ENCODE measurements at regions not wholly inside any gene's neighbourhood (a gene's known extent, or its start where the extent isn't known, plus 50 kb on each side); places are given as distances from the start of the nearest gene placed in this dataset.

DNA sequence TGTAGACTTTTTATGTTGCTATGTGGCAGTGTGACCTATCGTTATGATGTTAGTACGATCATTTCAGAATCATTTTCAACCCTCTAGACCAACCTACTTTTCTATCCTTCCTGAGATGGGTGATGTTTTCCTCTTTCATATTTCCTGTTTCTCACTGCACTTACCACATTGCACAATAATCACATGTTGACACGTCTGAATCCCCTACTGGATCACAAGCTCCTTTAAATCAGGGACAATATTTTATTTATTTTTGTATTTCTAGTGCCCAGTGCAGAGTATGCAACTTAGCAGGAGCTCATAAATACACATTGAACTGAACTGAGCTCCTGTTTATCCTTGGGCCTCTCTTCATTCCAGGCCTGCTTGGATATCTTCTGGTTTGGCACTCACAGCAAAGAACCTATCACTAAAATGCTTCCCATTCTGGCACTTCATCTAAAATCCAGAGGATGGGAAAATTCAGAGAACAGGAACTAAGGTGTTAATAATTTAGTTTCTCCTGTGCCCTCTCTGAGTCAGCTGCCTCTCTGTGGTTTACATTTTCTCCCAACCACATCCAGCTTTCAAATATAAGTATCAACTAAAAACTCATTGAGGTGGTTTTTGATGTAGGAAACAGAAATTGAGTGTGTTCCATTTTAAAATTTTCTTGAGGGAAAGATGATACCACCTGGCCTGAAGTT lies 69.4 kb upstream of the DYRK2 start:
- H3K4me1 ChIP-seq (ENCODE audit: control insufficient read depth, insufficient read depth, low read length), result no peaks in the 10 kb centered on the region
- no peak for DNase-seq (ENCODE audit: low read depth, low spot score)
- H3K36me3 ChIP-seq (ENCODE audit: control insufficient read depth, insufficient read depth, low read length), result no peaks in the 10 kb centered on the region
- no peaks in the 10 kb centered on the region for H3K27me3 ChIP-seq (ENCODE audit: control insufficient read depth, insufficient read depth, low read length)
- no peak overlapping the region for H3K27ac ChIP-seq (ENCODE audit: low read length)
- no peak overlapping the region for H3K4me3 ChIP-seq (ENCODE audit: low read length)
- H3K9me3 ChIP-seq (ENCODE audit: control insufficient read depth, insufficient read depth, low read length), result no peaks in the 10 kb centered on the region
- no CpG with 5 or more reads among the region's 3 CpGs for WGBS (ENCODE audit: insufficient coverage, insufficient read length)

DNA sequence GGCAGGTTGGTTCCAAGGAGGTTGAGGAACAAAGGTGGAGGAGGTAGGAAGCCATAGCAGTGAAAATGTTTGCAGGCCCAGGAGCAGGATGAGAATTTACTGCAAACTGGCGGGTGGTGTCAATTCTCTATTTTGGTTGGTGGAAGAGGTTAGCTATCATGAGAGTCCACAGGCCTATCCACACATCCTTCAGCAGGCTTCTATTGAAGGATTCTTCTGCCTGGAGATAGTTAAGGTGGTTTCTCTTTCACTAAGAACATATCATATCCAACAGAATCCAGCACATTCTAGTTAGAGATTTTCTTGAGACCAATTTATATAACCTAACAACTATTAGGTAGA lies 68.9 kb upstream of the DYRK2 start:
- no CpG with 5 or more reads among the region's 1 CpG for WGBS (ENCODE audit: insufficient coverage, insufficient read length)
- Histone ChIP-seq H3K4me1 (ENCODE audit: control insufficient read depth, insufficient read depth, low read length) (no peaks in the 10 kb centered on the region), H3K36me3 (ENCODE audit: control insufficient read depth, insufficient read depth, low read length) (no peaks in the 10 kb centered on the region), H3K27me3 (ENCODE audit: control insufficient read depth, insufficient read depth, low read length) (no peaks in the 10 kb centered on the region), H3K9me3 (ENCODE audit: control insufficient read depth, insufficient read depth, low read length) (no peaks in the 10 kb centered on the region), H3K27ac (ENCODE audit: low read length) (no peak overlapping the region), H3K4me3 (ENCODE audit: low read length) (no peak overlapping the region)
- no peak for DNase-seq (ENCODE audit: low read depth, low spot score)

DNA sequence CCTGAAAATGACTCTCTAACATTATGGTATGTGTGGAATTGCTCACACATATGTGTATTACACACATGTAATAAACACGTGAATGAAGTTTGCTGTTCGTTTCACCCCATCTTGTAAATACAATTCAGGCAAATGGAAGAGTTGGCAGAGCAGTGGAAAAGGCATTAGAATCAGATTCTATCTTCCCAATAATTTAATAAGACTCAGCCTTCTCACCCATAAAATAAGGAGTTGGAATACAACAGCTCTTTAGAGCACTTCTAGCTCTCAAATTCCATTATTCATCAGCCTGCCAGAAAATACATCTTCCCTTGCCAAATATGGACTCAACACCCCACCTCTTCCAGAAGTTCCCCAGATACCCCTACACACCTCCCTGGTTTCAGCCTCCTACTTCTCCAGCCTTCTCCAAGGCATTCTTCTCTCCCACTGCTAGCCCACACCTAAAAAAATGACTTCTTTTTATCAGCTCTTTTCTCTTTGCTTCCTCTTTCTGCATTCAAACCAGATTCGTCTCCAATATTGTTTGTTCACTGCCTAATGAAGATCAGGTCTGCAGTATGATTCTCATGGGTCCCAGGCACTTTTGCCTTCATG lies 66.2 kb upstream of the DYRK2 start:
- Histone ChIP-seq H3K27me3 (ENCODE audit: control insufficient read depth, insufficient read depth, low read length) (no peaks in the 10 kb centered on the region), H3K4me1 (ENCODE audit: control insufficient read depth, insufficient read depth, low read length) (no peaks in the 10 kb centered on the region), H3K27ac (ENCODE audit: low read length) (no peak overlapping the region), H3K9me3 (ENCODE audit: control insufficient read depth, insufficient read depth, low read length) (no peaks in the 10 kb centered on the region), H3K36me3 (ENCODE audit: control insufficient read depth, insufficient read depth, low read length) (no peaks in the 10 kb centered on the region), H3K4me3 (ENCODE audit: low read length) (no peak overlapping the region)
- DNase-seq (ENCODE audit: low read depth, low spot score), result no peak
- WGBS (ENCODE audit: insufficient coverage, insufficient read length), result no CpG with 5 or more reads among the region's 3 CpGs

DNA sequence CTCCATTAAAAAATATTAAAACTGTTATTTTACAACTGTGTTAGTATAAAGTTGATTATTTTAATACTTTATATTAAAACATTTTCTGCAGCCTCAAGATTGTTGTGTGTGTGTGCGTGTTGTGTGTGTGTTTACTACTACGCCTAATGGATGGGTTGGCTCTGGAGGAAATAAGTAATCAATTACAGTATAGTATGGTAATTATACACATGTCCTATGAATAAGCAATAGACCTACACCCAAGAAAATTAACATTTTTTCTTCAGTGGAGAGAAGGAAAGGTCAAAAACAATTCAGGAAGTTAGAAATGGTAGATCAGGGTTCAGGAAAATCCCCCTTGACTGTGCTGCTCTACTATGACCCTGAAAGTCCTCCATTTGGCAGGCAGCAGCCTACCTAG lies 65.7 kb upstream of the DYRK2 start:
- no peaks in the 10 kb centered on the region for H3K4me1 ChIP-seq (ENCODE audit: control insufficient read depth, insufficient read depth, low read length)
- no peaks in the 10 kb centered on the region for H3K36me3 ChIP-seq (ENCODE audit: control insufficient read depth, insufficient read depth, low read length)
- no peaks in the 10 kb centered on the region for H3K9me3 ChIP-seq (ENCODE audit: control insufficient read depth, insufficient read depth, low read length)
- no peak overlapping the region for H3K27ac ChIP-seq (ENCODE audit: low read length)
- DNase-seq (ENCODE audit: low read depth, low spot score), result no peak
- H3K27me3 ChIP-seq (ENCODE audit: control insufficient read depth, insufficient read depth, low read length), result no peaks in the 10 kb centered on the region
- WGBS (ENCODE audit: insufficient coverage, insufficient read length), result no CpG with 5 or more reads among the region's 2 CpGs
- no peak overlapping the region for H3K4me3 ChIP-seq (ENCODE audit: low read length)

DNA sequence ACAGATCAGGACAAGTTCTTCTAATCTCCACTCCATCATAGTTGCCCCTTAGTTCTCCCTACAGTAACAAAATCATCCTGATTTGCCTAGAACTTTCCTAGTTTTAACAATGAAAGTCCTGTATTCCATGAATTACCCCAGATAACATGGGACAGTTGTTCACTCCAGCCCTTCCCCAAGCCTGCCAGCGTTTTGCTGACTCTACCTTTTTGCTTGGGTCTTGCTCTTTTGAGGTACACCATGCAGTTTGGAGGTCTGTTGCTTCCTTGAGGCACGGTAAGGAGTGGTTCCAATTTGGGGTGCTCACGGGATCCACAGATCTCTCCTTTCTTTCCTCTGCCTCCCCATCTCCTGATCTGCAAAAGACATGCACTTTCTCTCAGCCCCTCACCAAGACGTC lies 61.6 kb upstream of the DYRK2 start:
- Histone ChIP-seq H3K9me3 (ENCODE audit: control insufficient read depth, insufficient read depth, low read length) (no peaks in the 10 kb centered on the region), H3K27me3 (ENCODE audit: control insufficient read depth, insufficient read depth, low read length) (no peaks in the 10 kb centered on the region), H3K27ac (ENCODE audit: low read length) (no peak overlapping the region), H3K4me3 (ENCODE audit: low read length) (no peak overlapping the region), H3K4me1 (ENCODE audit: control insufficient read depth, insufficient read depth, low read length) (no peaks in the 10 kb centered on the region), H3K36me3 (ENCODE audit: control insufficient read depth, insufficient read depth, low read length) (no peaks in the 10 kb centered on the region)
- no peak for DNase-seq (ENCODE audit: low read depth, low spot score)
- WGBS (ENCODE audit: insufficient coverage, insufficient read length), result no CpG with 5 or more reads among the region's 4 CpGs

DNA sequence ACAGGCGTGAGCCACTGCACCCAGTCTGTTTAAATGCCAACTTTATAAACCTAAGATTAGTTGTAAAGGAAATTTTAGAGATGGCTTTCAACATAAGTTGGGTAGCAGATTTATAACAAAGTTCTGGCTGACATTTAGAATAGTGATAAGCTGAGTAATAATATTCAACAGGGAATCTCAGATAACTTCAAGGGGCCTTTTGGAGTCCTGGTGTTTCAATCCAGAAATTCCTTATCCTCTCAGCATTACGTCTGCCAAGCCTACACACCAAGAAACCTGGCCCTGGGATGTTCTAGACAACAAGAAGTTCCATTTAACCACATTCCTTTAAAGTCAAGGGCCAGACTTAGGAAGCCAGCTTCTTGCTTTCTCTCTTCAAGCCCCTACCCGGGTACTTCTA lies 59.5 kb upstream of the DYRK2 start:
- WGBS (ENCODE audit: insufficient coverage, insufficient read length), result no CpG with 5 or more reads among the region's 3 CpGs
- Histone ChIP-seq H3K4me1 (ENCODE audit: control insufficient read depth, insufficient read depth, low read length) (no peaks in the 10 kb centered on the region), H3K36me3 (ENCODE audit: control insufficient read depth, insufficient read depth, low read length) (no peaks in the 10 kb centered on the region), H3K4me3 (ENCODE audit: low read length) (no peak overlapping the region), H3K27ac (ENCODE audit: low read length) (no peak overlapping the region), H3K9me3 (ENCODE audit: control insufficient read depth, insufficient read depth, low read length) (no peaks in the 10 kb centered on the region), H3K27me3 (ENCODE audit: control insufficient read depth, insufficient read depth, low read length) (no peaks in the 10 kb centered on the region)
- no peak for DNase-seq (ENCODE audit: low read depth, low spot score)

DNA sequence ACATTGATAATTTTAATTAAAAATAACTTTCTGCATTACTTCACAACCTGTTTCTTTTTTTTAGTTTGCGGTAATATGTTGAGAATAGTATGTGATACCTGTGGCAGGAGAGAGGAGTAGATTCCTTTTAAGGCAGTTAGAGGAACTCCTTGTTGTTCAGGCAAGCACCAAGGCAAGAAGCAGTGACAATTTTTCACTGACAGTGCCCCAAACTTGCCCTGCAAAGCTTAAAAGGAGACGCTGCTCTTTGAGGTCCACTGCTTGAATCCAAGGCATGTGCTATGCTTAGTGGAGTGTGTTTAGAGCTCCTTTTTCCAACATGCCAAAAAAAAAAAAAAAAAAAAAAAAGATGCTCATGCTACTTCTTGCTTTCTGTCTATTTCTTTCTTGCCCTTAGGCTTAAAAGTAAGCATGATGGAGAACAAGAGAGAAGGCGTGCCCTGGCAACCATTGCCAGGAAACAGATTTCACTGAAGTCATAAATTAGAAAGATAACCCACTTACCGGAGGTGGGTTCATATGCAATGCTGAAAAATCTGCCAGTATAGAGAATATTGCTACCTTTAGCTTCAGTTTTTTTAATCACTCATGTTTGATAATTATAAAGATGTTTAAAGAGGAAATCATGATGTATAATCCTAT lies 58.3 kb upstream of the DYRK2 start:
- H3K9me3 ChIP-seq (ENCODE audit: control insufficient read depth, insufficient read depth, low read length), result no peaks in the 10 kb centered on the region

DNA sequence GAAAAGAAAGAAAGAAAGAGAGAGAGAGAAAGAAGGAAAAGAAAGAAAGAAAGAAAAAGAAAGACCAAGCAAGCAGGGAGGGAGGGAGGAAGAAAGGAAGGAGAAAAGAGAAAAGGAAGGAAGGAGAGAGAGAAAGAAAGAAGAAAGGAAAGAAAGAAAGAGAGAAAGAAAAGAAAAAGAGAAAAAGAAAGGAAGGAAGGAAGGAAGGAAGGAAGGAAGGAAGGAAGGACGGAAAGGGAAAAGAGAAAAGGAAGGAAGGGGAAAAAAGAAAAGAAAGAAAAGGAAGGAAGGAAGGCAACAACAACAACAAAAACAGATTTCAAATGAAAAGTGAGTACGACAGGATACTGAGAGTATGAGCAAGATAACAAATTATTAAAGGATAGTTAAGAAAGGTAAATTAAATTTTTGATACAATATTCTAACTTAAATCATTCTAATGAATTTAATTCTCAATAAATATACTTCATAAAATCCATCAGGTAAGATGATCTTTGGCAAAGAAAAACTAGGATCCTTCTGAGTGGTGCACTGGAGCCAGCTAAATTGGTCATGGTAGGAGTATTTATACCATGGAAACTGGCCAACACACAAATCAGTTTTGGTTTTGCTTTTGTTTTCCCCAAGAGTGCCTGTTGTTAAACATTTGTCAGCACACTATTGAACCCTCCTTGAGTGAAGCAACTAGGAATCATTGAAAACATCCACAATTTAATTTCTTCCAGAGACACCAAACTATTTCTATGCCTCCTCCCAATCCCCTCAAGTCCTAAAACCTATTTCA lies 56.1 kb upstream of the DYRK2 start:
- DNase-seq (ENCODE audit: low read depth, low spot score), result no peak

More for the DNA sequence above, 58.3 kb upstream of the DYRK2 start:
- no peak for DNase-seq (ENCODE audit: low read depth, low spot score)
- WGBS (ENCODE audit: insufficient coverage, insufficient read length), result no CpG with 5 or more reads among the region's 4 CpGs
- Histone ChIP-seq H3K4me3 (ENCODE audit: low read length) (no peak overlapping the region), H3K27me3 (ENCODE audit: control insufficient read depth, insufficient read depth, low read length) (no peaks in the 10 kb centered on the region), H3K4me1 (ENCODE audit: control insufficient read depth, insufficient read depth, low read length) (no peaks in the 10 kb centered on the region), H3K27ac (ENCODE audit: low read length) (no peak overlapping the region), H3K36me3 (ENCODE audit: control insufficient read depth, insufficient read depth, low read length) (no peaks in the 10 kb centered on the region)

DNA sequence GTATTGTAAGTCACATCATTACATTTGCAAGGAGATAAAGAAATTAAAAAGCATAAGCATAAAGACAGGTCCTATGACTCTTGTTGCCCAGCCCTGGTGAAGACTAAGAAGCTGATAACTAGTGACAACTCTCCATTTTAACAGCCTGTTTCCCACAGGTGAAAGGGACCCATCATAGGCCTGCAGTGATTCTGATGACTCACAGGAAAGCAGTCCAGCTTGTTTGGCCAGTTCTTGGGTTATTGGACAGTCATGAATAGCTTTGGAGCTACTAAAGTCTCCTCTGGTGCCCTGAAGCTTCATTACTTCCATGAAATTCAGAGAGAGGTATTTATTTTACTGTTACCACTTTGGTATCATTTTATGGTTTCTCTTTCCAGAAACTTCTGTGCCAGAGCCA lies 55.5 kb upstream of the DYRK2 start:
- DNase-seq (ENCODE audit: low read depth, low spot score), result no peak
- Histone ChIP-seq H3K36me3 (ENCODE audit: control insufficient read depth, insufficient read depth, low read length) (no peaks in the 10 kb centered on the region), H3K27ac (ENCODE audit: low read length) (no peak overlapping the region), H3K9me3 (ENCODE audit: control insufficient read depth, insufficient read depth, low read length) (no peaks in the 10 kb centered on the region), H3K4me1 (ENCODE audit: control insufficient read depth, insufficient read depth, low read length) (no peaks in the 10 kb centered on the region), H3K4me3 (ENCODE audit: low read length) (no peak overlapping the region), H3K27me3 (ENCODE audit: control insufficient read depth, insufficient read depth, low read length) (no peaks in the 10 kb centered on the region)

More for the DNA sequence above, 56.1 kb upstream of the DYRK2 start:
- Histone ChIP-seq H3K27ac (ENCODE audit: low read length) (no peak overlapping the region), H3K4me1 (ENCODE audit: control insufficient read depth, insufficient read depth, low read length) (no peaks in the 10 kb centered on the region), H3K27me3 (ENCODE audit: control insufficient read depth, insufficient read depth, low read length) (no peaks in the 10 kb centered on the region), H3K4me3 (ENCODE audit: low read length) (no peak overlapping the region), H3K36me3 (ENCODE audit: control insufficient read depth, insufficient read depth, low read length) (no peaks in the 10 kb centered on the region), H3K9me3 (ENCODE audit: control insufficient read depth, insufficient read depth, low read length) (no peaks in the 10 kb centered on the region)
- no CpG with 5 or more reads among the region's 2 CpGs for WGBS (ENCODE audit: insufficient coverage, insufficient read length)

DNA sequence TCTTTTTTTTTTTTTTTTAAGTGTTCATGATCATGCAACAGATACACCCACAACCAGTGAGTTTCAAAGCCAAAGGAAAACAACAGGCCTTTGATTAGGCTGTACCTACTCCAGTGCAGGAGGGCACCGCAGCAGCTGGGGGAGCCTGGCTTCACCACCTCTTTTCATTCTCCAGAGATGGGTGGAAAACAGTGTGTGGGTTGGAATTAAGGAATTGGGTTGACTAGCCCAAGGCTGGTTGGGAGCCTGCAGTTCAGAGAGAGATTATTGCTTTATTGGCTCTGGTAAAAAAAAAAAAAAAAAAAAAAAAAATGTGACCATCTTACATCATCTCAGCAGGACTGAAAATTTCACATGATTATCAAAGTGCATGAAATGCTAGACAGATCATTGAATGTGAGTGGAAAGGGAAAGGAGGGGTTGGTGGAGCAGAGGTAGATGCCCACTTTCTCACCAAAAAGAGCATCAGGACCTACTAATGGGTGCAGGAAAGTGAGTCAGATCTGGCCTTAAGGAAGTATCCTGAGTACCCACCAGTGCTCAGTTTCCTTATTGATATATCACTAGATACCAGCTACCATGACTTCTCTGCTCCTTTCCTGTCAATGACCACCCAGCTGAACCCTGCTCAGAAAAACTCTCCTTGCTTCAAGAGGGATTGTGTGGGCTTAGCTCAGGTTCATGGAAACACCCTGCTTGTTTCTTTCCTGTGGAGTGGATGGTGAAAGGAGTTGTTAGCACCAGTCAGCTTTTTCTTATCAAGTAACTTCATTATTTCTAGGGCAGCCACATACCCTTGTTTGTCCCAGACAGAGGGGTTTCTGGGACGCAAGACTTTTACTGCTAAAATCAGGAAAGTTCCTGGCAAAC lies 54.8 kb upstream of the DYRK2 start:
- Histone ChIP-seq H3K4me1 (ENCODE audit: control insufficient read depth, insufficient read depth, low read length) (no peaks in the 10 kb centered on the region), H3K36me3 (ENCODE audit: control insufficient read depth, insufficient read depth, low read length) (no peaks in the 10 kb centered on the region), H3K27me3 (ENCODE audit: control insufficient read depth, insufficient read depth, low read length) (no peaks in the 10 kb centered on the region), H3K27ac (ENCODE audit: low read length) (no peak overlapping the region), H3K4me3 (ENCODE audit: low read length) (no peak overlapping the region), H3K9me3 (ENCODE audit: control insufficient read depth, insufficient read depth, low read length) (no peaks in the 10 kb centered on the region)
- no peak for DNase-seq (ENCODE audit: low read depth, low spot score)
- no CpG with 5 or more reads among the region's 2 CpGs for WGBS (ENCODE audit: insufficient coverage, insufficient read length)
